ENCODE measurements at regions not wholly inside any gene's neighbourhood (a gene's known extent, or its start where the extent isn't known, plus 50 kb on each side); places are given as distances from the start of the nearest gene placed in this dataset.

DNA sequence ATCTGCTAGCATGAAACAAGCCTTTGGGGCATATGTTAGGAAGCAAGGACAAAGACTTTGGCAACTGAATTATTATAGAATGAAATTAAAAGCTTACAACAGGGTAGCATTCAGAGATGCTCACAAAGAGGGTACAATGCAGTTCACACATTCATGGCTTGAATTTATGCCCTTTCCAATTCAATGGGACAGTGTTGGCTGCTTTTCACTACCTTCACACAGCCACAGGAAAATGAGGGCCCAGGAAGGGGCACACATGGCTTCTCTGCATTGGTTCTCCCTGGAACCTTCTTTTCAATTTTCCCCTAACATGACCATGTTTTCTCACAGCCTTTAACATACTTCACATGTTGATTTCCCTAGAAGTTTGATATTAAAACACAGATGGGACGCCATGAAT lies 978.1 kb downstream of the TMEM182 start:
- Histone ChIP-seq H3K4me3 (no peak overlapping the region), H3K9me3 (peaks cover 0 to 22% (median 15%) of the 10 kb centered on the region in 8 donors), H3K27me3 (replicated peaks in 1 of 7) (no peaks in the 10 kb centered on the region), H3K4me1 (no peaks in the 10 kb centered on the region), H3K36me3 (no peaks in the 10 kb centered on the region), H3K27ac (no peak overlapping the region)
- WGBS, 5 donors = 62 to 85% (median 77%) methylated on average over 1 of the region's 1 CpG
- DNase-seq = no peak
- intact Hi-C loops (cut with DNase I; ENCODE audit: low total_unique reads) = no loop called here
- TF ChIP-seq POLR2A (IDR thresholded peaks at IDR 0.05) (no peak), POLR2AphosphoS5 (IDR thresholded peaks at IDR 0.05) (no peak)
- TF ChIP-seq, protein P1, sequence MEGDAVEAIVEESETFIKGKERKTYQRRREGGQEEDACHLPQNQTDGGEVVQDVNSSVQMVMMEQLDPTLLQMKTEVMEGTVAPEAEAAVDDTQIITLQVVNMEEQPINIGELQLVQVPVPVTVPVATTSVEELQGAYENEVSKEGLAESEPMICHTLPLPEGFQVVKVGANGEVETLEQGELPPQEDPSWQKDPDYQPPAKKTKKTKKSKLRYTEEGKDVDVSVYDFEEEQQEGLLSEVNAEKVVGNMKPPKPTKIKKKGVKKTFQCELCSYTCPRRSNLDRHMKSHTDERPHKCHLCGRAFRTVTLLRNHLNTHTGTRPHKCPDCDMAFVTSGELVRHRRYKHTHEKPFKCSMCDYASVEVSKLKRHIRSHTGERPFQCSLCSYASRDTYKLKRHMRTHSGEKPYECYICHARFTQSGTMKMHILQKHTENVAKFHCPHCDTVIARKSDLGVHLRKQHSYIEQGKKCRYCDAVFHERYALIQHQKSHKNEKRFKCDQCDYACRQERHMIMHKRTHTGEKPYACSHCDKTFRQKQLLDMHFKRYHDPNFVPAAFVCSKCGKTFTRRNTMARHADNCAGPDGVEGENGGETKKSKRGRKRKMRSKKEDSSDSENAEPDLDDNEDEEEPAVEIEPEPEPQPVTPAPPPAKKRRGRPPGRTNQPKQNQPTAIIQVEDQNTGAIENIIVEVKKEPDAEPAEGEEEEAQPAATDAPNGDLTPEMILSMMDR (IDR thresholded peaks at IDR 0.05 in 8 of 11, conservative IDR thresholded peaks at IDR 0.05 in 3 of 11) = no peak

DNA sequence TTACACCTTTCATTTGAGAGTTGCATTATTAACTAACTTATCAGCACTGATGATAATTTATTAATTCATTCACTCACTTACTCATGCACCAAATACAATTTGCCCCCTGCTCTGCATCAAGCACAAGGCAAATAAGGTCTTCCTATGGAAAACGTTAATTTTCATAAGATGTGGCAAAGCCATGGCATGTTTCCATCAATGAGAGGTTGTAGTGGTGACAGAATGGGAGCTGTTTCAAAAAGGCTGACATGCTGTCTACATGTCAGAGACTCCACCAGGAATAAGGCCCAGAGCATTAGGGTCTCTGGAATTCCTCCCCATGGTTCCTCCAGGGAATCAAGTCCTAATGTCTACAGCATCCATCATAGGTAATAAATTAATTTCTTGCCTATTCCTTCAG lies 978.8 kb downstream of the TMEM182 start:
- no peak overlapping the region for H3K27ac ChIP-seq
- no peaks in the 10 kb centered on the region for H3K36me3 ChIP-seq
- H3K9me3 ChIP-seq = peaks cover 0 to 15% (median 8%) of the 10 kb centered on the region in 8 donors
- H3K4me3 ChIP-seq = no peak overlapping the region
- intact Hi-C loops (cut with DNase I; ENCODE audit: low total_unique reads) = no loop called here
- WGBS, 5 donors = 79 to 97% (median 84%) methylated on average over 1 of the region's 1 CpG
- TF ChIP-seq POLR2AphosphoS5 (IDR thresholded peaks at IDR 0.05) (no peak), POLR2A (IDR thresholded peaks at IDR 0.05) (no peak)
- TF ChIP-seq, protein P1 (IDR thresholded peaks at IDR 0.05 in 8 of 11, conservative IDR thresholded peaks at IDR 0.05 in 3 of 11) = no peak
- no peaks in the 10 kb centered on the region for H3K4me1 ChIP-seq
- DNase-seq = no peak
- H3K27me3 ChIP-seq (replicated peaks in 1 of 7) = no peaks in the 10 kb centered on the region

DNA sequence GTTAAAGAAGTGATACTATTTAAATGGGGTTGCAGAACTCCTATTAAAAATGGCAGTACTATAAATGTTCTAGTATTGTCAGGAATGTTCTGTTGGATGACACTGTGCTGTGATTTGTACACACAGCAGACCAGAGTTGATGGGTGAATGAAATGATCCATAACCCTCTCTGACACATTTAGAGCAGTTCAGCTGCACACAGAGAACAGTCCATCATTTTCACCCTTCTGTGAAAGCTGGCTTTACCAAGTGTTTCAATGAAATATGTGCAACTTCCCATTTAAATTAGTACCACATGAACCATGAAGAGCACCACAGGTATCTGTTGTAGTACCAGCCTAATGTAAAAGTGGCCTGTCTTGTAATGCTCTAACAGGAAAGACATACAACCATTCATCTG lies 981.4 kb downstream of the TMEM182 start:
- Histone ChIP-seq H3K27me3 (replicated peaks in 1 of 7) (no peaks in the 10 kb centered on the region), H3K27ac (no peak overlapping the region), H3K4me1 (no peaks in the 10 kb centered on the region), H3K36me3 (no peaks in the 10 kb centered on the region), H3K4me3 (no peak overlapping the region), H3K9me3 (no peaks in the 10 kb centered on the region)
- DNase-seq = no peak
- intact Hi-C loops (cut with DNase I; ENCODE audit: low total_unique reads) = no loop called here
- TF ChIP-seq POLR2AphosphoS5 (IDR thresholded peaks at IDR 0.05) = no peak
- TF ChIP-seq, protein P1 (IDR thresholded peaks at IDR 0.05 in 8 of 11, conservative IDR thresholded peaks at IDR 0.05 in 3 of 11) = no peak
- TF ChIP-seq POLR2A (IDR thresholded peaks at IDR 0.05) = no peak

DNA sequence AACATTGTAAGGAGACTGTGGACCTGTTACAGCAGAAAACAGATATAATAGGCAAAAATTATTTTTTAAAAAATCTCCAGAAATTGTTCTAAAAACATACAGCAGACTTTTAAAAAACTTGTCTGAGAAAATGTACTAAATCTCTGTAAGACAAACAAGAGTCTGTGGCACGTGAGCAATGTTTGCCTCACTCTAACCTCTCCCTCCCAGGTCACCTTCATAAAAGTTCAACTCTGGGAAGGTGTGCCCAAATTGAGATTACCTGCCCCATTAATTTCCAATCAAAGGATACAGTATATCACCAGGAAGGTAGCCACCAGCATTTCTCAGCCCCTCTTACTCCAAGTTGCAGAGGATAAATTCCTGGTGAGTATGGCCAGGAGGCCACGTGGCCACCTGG lies 992.7 kb downstream of the TMEM182 start:
- Histone ChIP-seq H3K27me3 (replicated peaks in 1 of 7) (no peaks in the 10 kb centered on the region), H3K4me1 (no peaks in the 10 kb centered on the region), H3K4me3 (no peak overlapping the region), H3K36me3 (no peaks in the 10 kb centered on the region), H3K27ac (no peak overlapping the region), H3K9me3 (peaks cover 0 to 8% (median 0%) of the 10 kb centered on the region in 8 donors)
- TF ChIP-seq POLR2A (IDR thresholded peaks at IDR 0.05) = no peak
- no peak for TF ChIP-seq POLR2AphosphoS5 (IDR thresholded peaks at IDR 0.05)
- TF ChIP-seq, protein P1 (IDR thresholded peaks at IDR 0.05 in 8 of 11, conservative IDR thresholded peaks at IDR 0.05 in 3 of 11) = no peak
- intact Hi-C loops (cut with DNase I; ENCODE audit: low total_unique reads) = no loop called here
- 59 to 85% (median 72%) methylated on average over 2 of the region's 2 CpGs for WGBS, 5 donors
- no peak for DNase-seq

Measured in spleen (tissue), 11 donors.